ENCODE measurements at regions not wholly inside any gene's neighbourhood (a gene's known extent, or its start where the extent isn't known, plus 50 kb on each side); places are given as distances from the start of the nearest gene placed in this dataset.
"Not testable (repeated sequence)": the region's sequence is repeated elsewhere in the genome, so short reads cannot be mapped to it uniquely, and the experiment has no call there.

DNA sequence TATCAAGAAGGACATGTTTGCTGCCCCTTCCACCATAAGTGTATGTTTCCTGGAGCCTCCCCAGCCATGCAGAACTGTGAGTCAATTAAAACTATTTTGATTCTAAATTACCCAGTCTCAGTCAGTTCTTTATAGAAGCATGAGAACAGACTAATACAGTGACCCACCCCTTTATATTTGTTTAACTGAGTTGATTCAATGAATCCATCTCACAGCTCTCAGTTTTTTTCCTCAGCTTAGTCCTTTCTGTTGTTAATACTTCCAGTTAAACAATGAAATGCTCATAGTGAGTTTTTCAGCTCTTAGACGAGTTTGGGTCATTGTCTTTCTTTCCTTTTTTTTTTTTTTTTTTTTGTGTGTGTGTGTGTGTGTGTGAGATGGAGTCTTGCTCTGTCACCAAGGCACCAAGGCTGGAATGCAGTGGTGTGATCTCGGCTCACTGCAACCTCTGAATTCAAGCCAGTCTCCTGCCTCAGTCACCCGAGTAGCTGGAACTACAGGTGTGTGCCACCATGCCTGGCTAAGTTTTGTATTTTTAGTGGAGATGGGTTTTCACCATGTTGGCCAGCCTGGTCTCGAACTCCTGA is 417.9 kb upstream of the ZNG1F start:
- DNase-seq = not testable (repeated sequence)

- not testable (repeated sequence) for DNase-seq
Measured at GRCh38 chr9:41565572-41565971, 376.5 kb upstream of the ZNG1F start.
